Glomerular endothelial cell (primary cell): ENCODE measurements at regions not wholly inside any gene's neighbourhood (a gene's known extent, or its start where the extent isn't known, plus 50 kb on each side); places are given as distances from the start of the nearest gene placed in this dataset.

Source experiments
- DNase-seq: peaks from one replicate; pipeline ENCODE4 v3.0.0-alpha.2; 2011; ENCODE audit warnings: low read depth, low spot score; ENCODE audit errors: extremely low read depth

- no peak for DNase-seq
Measured at GRCh38 chr1:198105185-198105584, 51.6 kb upstream of the NEK7 start.

GRCh38 chr1:198106011-198106410 lies 50.8 kb upstream of the NEK7 start:
- no peak for DNase-seq
